ENCODE measurements at regions not wholly inside any gene's neighbourhood (a gene's known extent, or its start where the extent isn't known, plus 50 kb on each side); places are given as distances from the start of the nearest gene placed in this dataset.

GRCh38 chr4:22988526-22988925, 295.8 kb downstream of the GBA3 start:
- TF ChIP-seq CTCF (IDR thresholded peaks at IDR 0.05; ENCODE audit: low read depth, low read length) = no peak
- DNase-seq = no peak
- Histone ChIP-seq H3K9me3 (no peaks in the 10 kb centered on the region), H3K27me3 (no peaks in the 10 kb centered on the region; the same call in 1 of the 2 replicates), H3K4me1 (no peaks in the 10 kb centered on the region), H3K4me3 (ENCODE audit: low read depth, low read length) (no peak overlapping the region), H3K36me3 (no peaks in the 10 kb centered on the region)

- Histone ChIP-seq H3K4me1 (no peaks in the 10 kb centered on the region), H3K9me3 (no peaks in the 10 kb centered on the region), H3K36me3 (no peaks in the 10 kb centered on the region), H3K4me3 (ENCODE audit: low read depth, low read length) (no peak overlapping the region), H3K27me3 (no peaks in the 10 kb centered on the region; the same call in 1 of the 2 replicates)
- no peak for DNase-seq
- TF ChIP-seq CTCF (IDR thresholded peaks at IDR 0.05; ENCODE audit: low read depth, low read length) = no peak
These were observed 295.1 kb downstream of the GBA3 start for GRCh38 chr4:22987870-22988269.

DNA sequence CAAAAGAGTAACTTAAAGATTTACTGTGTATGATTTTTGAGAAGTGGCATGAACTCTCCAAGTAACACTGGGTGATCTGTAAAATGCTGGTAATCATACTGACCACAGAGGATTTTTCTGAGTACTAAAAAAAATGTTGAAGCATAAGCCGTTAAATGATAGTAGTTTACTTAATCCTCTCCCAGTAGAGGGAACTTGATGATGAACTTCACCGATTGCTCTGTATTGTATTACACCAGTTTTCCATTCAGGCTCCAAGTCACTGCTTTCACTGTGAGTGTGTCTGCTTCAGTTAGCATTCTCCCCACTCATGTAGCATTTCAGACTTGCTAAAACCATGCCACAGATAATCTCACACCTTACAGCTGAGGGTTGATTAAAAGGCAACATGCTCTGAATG, 294.1 kb downstream of the GBA3 start:
- Histone ChIP-seq H3K27me3 (no peaks in the 10 kb centered on the region; the same call in 1 of the 2 replicates), H3K4me1 (no peaks in the 10 kb centered on the region), H3K36me3 (no peaks in the 10 kb centered on the region), H3K9me3 (no peaks in the 10 kb centered on the region), H3K4me3 (ENCODE audit: low read depth, low read length) (no peak overlapping the region)
- no peak for DNase-seq
- no peak for TF ChIP-seq CTCF (IDR thresholded peaks at IDR 0.05; ENCODE audit: low read depth, low read length)

DNA sequence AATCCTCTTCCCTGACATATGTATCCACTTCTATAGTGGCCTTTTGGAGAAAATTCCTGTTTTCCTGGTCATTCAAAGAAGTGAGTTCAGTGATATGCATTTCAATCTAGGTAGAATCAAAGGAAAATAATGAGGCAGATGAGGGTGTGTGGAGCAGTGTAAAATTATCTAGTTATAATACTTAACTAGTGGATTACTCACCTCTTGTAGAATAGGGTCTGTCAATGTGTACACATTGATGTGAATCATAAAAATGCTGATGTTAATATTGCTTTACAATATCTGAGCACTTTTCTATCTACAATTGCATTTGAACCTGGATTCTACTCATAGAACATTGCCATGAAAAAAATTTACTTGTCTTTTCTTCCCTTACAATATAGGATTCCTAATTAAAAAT, 293.5 kb downstream of the GBA3 start:
- H3K4me3 ChIP-seq (ENCODE audit: low read depth, low read length) = no peak overlapping the region
- no peaks in the 10 kb centered on the region; the same call in 1 of the 2 replicates for H3K27me3 ChIP-seq
- no peak for DNase-seq
- no peaks in the 10 kb centered on the region for H3K4me1 ChIP-seq
- no peaks in the 10 kb centered on the region for H3K36me3 ChIP-seq
- no peak for TF ChIP-seq CTCF (IDR thresholded peaks at IDR 0.05; ENCODE audit: low read depth, low read length)
- H3K9me3 ChIP-seq = no peaks in the 10 kb centered on the region

GRCh38 chr4:22984390-22984789, 291.7 kb downstream of the GBA3 start:
- Histone ChIP-seq H3K9me3 (no peaks in the 10 kb centered on the region), H3K36me3 (no peaks in the 10 kb centered on the region)
- no peak for TF ChIP-seq CTCF (IDR thresholded peaks at IDR 0.05; ENCODE audit: low read depth, low read length)

DNA sequence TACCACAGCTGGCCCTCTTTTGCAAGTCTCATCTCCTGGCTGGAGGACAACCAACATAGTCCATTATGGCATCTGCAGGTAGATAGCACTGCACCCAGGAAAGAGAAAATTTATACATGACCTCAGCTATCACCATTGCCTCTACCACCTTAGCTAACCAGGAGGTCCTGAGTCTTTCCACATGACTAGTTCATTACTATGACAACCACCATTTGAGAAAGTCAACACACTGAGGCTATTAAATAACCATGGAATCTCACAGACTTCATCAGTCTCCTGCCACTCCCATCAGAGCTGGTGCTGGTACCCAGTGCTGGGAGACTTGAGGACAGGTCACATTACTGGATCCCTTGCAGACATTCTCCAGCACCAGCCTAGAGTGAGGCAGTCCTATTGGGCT, 285.9 kb downstream of the GBA3 start:
- H3K9me3 ChIP-seq = no peaks in the 10 kb centered on the region
- TF ChIP-seq CTCF (IDR thresholded peaks at IDR 0.05; ENCODE audit: low read depth, low read length) = no peak

More at GRCh38 chr4:22984390-22984789, 291.7 kb downstream of the GBA3 start:
- Histone ChIP-seq H3K4me1 (no peaks in the 10 kb centered on the region), H3K27me3 (no peaks in the 10 kb centered on the region; the same call in 1 of the 2 replicates), H3K4me3 (ENCODE audit: low read depth, low read length) (no peak overlapping the region)
- DNase-seq = no peak

More for the DNA sequence above, 285.9 kb downstream of the GBA3 start:
- no peaks in the 10 kb centered on the region for H3K36me3 ChIP-seq
- no peaks in the 10 kb centered on the region for H3K27me3 ChIP-seq
- H3K4me1 ChIP-seq = no peaks in the 10 kb centered on the region
- no peak overlapping the region for H3K4me3 ChIP-seq (ENCODE audit: low read depth, low read length)
- DNase-seq = no peak

Data from BE2C (cell line).